Neural progenitor cell (in vitro differentiated cells): ENCODE measurements at regions not wholly inside any gene's neighbourhood (a gene's known extent, or its start where the extent isn't known, plus 50 kb on each side); places are given as distances from the start of the nearest gene placed in this dataset.

Source experiments
- DNase-seq: peaks from one replicate; pipeline ENCODE4 v3.0.0-alpha.2; 2016; ENCODE audit warnings: low spot score
- H2AFZ ChIP-seq: fragments of 200-600 bp; sonication (generic); replicated peaks from 2 replicates; pipeline ENCODE4 v1.6.1; 2016; ENCODE audit warnings: antibody characterized with exemption
- H3F3A ChIP-seq: fragments of 200-600 bp; sonication (generic); 2 replicates; pipeline ENCODE4 v1.6.1; 2016; ENCODE audit warnings: antibody characterized with exemption, low read depth
- H3K27ac ChIP-seq: fragments of 200-600 bp; sonication (generic); 2 replicates; pipeline ENCODE4 v1.5.1; 2016; ENCODE audit warnings: mild to moderate bottlenecking
- H3K27me3 ChIP-seq: fragments of 200-600 bp; sonication (generic); 2 replicates; pipeline ENCODE4 v1.6.1; 2016; ENCODE audit warnings: mild to moderate bottlenecking, moderate library complexity
- H3K36me3 ChIP-seq: fragments of 200-600 bp; sonication (generic); 2 replicates; pipeline ENCODE4 v1.5.1; 2016
- H3K4me1 ChIP-seq: fragments of 200-600 bp; sonication (generic); 2 replicates; pipeline ENCODE4 v1.6.1; 2016; ENCODE audit warnings: mixed run types
- H3K4me2 ChIP-seq: fragments of 200-600 bp; sonication (generic); 2 replicates; pipeline ENCODE4 v1.6.1; 2016
- H3K4me3 ChIP-seq: fragments of 200-600 bp; sonication (generic); 2 replicates; pipeline ENCODE4 v1.5.1; 2016
- H3K79me2 ChIP-seq: fragments of 200-600 bp; sonication (generic); 2 replicates; pipeline ENCODE4 v1.6.1; 2016; ENCODE audit warnings: low read depth
- H3K9ac ChIP-seq: fragments of 200-600 bp; sonication (generic); 2 replicates; pipeline ENCODE4 v1.6.1; 2016
- H3K9me3 ChIP-seq: fragments of 200-600 bp; sonication (generic); 2 replicates; pipeline ENCODE4 v1.5.1; 2016; ENCODE audit warnings: low read depth
- H4K20me1 ChIP-seq: fragments of 200-600 bp; sonication (generic); 2 replicates; pipeline ENCODE4 v1.6.1; 2016; ENCODE audit warnings: low read depth
- H3K27ac Mint-ChIP-seq: 3 replicates; pipeline ENCODE4 v1.8.0; 2021; ENCODE audit warnings: mixed read lengths
- H3K27me3 Mint-ChIP-seq: 2 replicates; pipeline ENCODE4 v1.8.0; 2022; ENCODE audit warnings: low read depth, mild to moderate bottlenecking, inconsistent platforms, moderate library complexity, mixed read lengths; ENCODE audit not compliant: insufficient read depth
- H3K36me3 Mint-ChIP-seq: 3 replicates; pipeline ENCODE4 v1.8.0; 2021; ENCODE audit warnings: mixed read lengths
- H3K4me1 Mint-ChIP-seq: 3 replicates; pipeline ENCODE4 v1.8.0; 2021; ENCODE audit warnings: mixed read lengths
- H3K4me3 Mint-ChIP-seq: 3 replicates; pipeline ENCODE4 v1.8.0; 2021; ENCODE audit warnings: mild to moderate bottlenecking, moderate library complexity, mixed read lengths
- H3K9me3 Mint-ChIP-seq: 3 replicates; pipeline ENCODE4 v1.8.0; 2020; ENCODE audit warnings: mixed read lengths
- EZH2 ChIP-seq: fragments of 200-600 bp; sonication (generic); IDR thresholded peaks from 2 replicates; pipeline ENCODE4 v1.6.1; 2017; ENCODE audit warnings: antibody characterized with exemption, mild to moderate bottlenecking, moderate library complexity
- EZH2phosphoT487 ChIP-seq: fragments of 200-600 bp; sonication (generic); IDR thresholded peaks from 2 replicates; pipeline ENCODE4 v1.6.1; 2017; ENCODE audit warnings: antibody characterized with exemption
- TF ChIP-seq, protein P1 (sequence below): fragments of 200-600 bp; sonication (generic); IDR thresholded peaks from 2 replicates; pipeline ENCODE4 v1.5.1; 2017; ENCODE audit warnings: antibody characterized with exemption, mild to moderate bottlenecking

DNA sequence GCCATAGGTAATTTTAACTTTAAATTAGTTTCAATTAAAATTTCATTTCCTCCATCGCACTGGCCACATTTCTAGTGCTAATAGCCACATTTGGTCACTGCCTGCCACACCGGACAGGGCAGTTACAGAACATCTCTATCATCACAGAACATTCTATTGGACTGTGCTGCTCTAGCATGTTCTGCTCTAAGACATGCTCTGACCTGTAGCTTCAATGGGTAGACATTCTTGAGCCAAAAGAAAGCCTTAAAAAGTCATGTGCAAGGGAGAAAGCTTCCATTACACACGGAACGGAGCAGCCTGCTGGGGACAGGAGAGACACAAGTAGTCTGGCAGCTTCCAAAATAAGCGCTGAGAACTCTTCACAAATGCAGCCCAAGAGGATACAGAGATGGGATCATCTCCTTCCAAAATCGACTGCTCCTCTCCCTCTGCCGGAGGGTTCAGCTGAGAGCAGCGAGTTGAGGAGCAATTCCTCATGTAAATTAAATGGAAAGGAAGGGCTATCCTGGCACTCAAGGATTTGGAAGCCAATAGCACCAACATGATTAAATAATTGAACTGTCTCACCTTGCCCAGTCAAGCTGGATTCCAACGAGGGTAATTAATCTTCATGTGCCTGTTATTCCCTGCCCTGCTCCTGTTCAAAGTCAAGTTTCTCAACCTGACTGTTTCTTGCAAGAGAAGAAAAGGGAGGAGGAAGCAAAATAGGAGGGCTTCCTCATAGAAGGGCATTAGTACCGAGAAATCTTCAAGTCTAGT lies 336.4 kb upstream of the NOCT start:
- H3K79me2 ChIP-seq, result no peaks in the 10 kb centered on the region
- H3K4me3 ChIP-seq, result no peak overlapping the region
- H3K9ac ChIP-seq, result no peak overlapping the region
- no peaks in the 10 kb centered on the region for H3K27me3 Mint-ChIP-seq
- no peak overlapping the region for H3K27ac Mint-ChIP-seq
- no peak overlapping the region for H3K4me3 Mint-ChIP-seq
- H3K36me3 ChIP-seq, result no peaks in the 10 kb centered on the region
- no peaks in the 10 kb centered on the region for H3K27me3 ChIP-seq
- peaks cover 30% of the 10 kb centered on the region for H3K4me1 Mint-ChIP-seq
- H3K27ac ChIP-seq, result no peak overlapping the region
- TF ChIP-seq, protein P1, sequence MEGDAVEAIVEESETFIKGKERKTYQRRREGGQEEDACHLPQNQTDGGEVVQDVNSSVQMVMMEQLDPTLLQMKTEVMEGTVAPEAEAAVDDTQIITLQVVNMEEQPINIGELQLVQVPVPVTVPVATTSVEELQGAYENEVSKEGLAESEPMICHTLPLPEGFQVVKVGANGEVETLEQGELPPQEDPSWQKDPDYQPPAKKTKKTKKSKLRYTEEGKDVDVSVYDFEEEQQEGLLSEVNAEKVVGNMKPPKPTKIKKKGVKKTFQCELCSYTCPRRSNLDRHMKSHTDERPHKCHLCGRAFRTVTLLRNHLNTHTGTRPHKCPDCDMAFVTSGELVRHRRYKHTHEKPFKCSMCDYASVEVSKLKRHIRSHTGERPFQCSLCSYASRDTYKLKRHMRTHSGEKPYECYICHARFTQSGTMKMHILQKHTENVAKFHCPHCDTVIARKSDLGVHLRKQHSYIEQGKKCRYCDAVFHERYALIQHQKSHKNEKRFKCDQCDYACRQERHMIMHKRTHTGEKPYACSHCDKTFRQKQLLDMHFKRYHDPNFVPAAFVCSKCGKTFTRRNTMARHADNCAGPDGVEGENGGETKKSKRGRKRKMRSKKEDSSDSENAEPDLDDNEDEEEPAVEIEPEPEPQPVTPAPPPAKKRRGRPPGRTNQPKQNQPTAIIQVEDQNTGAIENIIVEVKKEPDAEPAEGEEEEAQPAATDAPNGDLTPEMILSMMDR, result no peak
- no peak for DNase-seq
- peaks cover 7% of the 10 kb centered on the region for H3K9me3 Mint-ChIP-seq
- peaks cover 10% of the 10 kb centered on the region for H3F3A ChIP-seq
- H3K4me2 ChIP-seq, result no peak overlapping the region
- no peaks in the 10 kb centered on the region for H4K20me1 ChIP-seq
- H3K36me3 Mint-ChIP-seq, result peaks cover 4% of the 10 kb centered on the region
- no peaks in the 10 kb centered on the region for H3K9me3 ChIP-seq
- H2AFZ ChIP-seq, result no peak overlapping the region
- peaks cover 23% of the 10 kb centered on the region for H3K4me1 ChIP-seq

DNA sequence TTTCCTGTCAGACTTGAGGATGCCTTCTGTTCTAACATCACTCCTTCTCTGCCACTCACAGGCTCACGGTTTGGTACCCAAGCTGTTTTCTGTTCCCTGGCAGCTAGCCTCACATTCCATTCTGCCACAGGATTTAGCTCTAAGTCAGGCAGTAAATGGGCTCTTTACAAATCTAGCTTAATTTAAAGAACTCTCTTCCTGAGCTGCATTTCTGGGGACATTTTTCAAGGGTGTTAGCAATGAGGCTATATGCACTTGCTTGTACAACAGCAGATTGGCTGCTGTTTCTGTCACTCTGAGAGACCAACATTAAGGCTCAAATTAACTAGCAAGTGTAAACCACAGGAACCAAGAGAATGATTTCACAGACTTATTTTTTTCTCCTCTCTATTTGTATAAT lies 337.8 kb upstream of the NOCT start:
- peaks cover 2% of the 10 kb centered on the region for H3K27me3 Mint-ChIP-seq
- H3K27ac ChIP-seq, result no peak overlapping the region
- peak; percentile 36 for DNase-seq
- H3K36me3 Mint-ChIP-seq, result peaks cover 4% of the 10 kb centered on the region
- no peaks in the 10 kb centered on the region for H3K79me2 ChIP-seq
- H4K20me1 ChIP-seq, result no peaks in the 10 kb centered on the region
- peaks cover 3% of the 10 kb centered on the region for H3F3A ChIP-seq
- H3K27ac Mint-ChIP-seq, result no peak overlapping the region
- no peak overlapping the region for H3K9ac ChIP-seq
- no peaks in the 10 kb centered on the region for H3K36me3 ChIP-seq
- H3K9me3 Mint-ChIP-seq, result peaks cover 7% of the 10 kb centered on the region
- peaks cover 29% of the 10 kb centered on the region for H3K4me1 Mint-ChIP-seq
- H3K4me2 ChIP-seq, result no peak overlapping the region
- H3K27me3 ChIP-seq, result no peaks in the 10 kb centered on the region
- H3K4me3 Mint-ChIP-seq, result no peak overlapping the region
- no peaks in the 10 kb centered on the region for H3K9me3 ChIP-seq
- no peak overlapping the region for H3K4me3 ChIP-seq
- no peak overlapping the region for H2AFZ ChIP-seq
- peaks cover 17% of the 10 kb centered on the region for H3K4me1 ChIP-seq
- TF ChIP-seq, protein P1, result no peak
- TF ChIP-seq EZH2phosphoT487, result no peak
- TF ChIP-seq EZH2, result no peak

DNA sequence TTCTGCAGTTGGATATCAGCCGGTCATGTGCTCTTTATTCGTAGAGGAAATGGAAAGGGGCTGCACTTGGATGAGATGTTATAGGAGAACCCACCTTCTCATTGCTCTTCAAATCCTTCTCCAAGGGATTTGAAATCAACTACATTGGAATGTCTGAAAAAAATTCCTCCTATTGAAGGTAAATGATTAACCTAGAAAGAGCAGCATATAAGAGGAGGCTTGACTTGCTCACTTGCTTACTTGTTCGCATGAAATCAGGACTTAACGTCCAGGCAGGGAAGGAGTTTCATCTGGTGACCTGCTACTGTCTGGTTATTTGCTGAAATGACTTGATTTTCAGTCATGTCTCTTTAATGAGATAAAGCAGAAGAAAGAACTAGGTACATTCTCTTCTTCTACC lies 338.4 kb upstream of the NOCT start:
- Mint-ChIP-seq H3K4me1 (peaks cover 27% of the 10 kb centered on the region), H3K4me3 (no peak overlapping the region), H3K27ac (no peak overlapping the region), H3K36me3 (peaks cover 4% of the 10 kb centered on the region), H3K27me3 (peaks cover 3% of the 10 kb centered on the region), H3K9me3 (peaks cover 7% of the 10 kb centered on the region)
- no peak for DNase-seq
- Histone ChIP-seq H3K27ac (no peak overlapping the region), H3K4me3 (no peak overlapping the region), H3K4me1 (peaks cover 11% of the 10 kb centered on the region), H2AFZ (no peak overlapping the region), H3F3A (no peaks in the 10 kb centered on the region), H4K20me1 (no peaks in the 10 kb centered on the region), H3K27me3 (no peaks in the 10 kb centered on the region), H3K9me3 (no peaks in the 10 kb centered on the region), H3K79me2 (no peaks in the 10 kb centered on the region), H3K9ac (no peak overlapping the region), H3K36me3 (no peaks in the 10 kb centered on the region), H3K4me2 (no peak overlapping the region)
- TF ChIP-seq EZH2phosphoT487, result no peak
- TF ChIP-seq EZH2, result no peak
- TF ChIP-seq, protein P1, result no peak
